GM23248 (cell line): ENCODE measurements at regions not wholly inside any gene's neighbourhood (a gene's known extent, or its start where the extent isn't known, plus 50 kb on each side); places are given as distances from the start of the nearest gene placed in this dataset.

ENCODE experiments used
- EZH2 ChIP-seq: fragments of 200-600 bp; sonication (generic); IDR thresholded peaks from 2 replicates; pipeline ENCODE4 v1.6.1; 2018; ENCODE audit warnings: antibody characterized with exemption, mild to moderate bottlenecking; ENCODE audit not compliant: insufficient read depth, poor library complexity, severe bottlenecking
- EZH2phosphoT487 ChIP-seq: fragments of 200-600 bp; sonication (generic); IDR thresholded peaks from 2 replicates; pipeline ENCODE4 v1.6.1; 2018; ENCODE audit warnings: antibody characterized with exemption, moderate library complexity, mild to moderate bottlenecking, low read depth; ENCODE audit not compliant: insufficient read depth

GRCh38 chr11:134532921-134533421 is 120.9 kb upstream of the B3GAT1 start:
- TF ChIP-seq EZH2 (no peak), EZH2phosphoT487 (no peak)
